Inflammatory macrophage (primary cell): ENCODE measurements at regions not wholly inside any gene's neighbourhood (a gene's known extent, or its start where the extent isn't known, plus 50 kb on each side); places are given as distances from the start of the nearest gene placed in this dataset.

Experiments
- DNase-seq, 2 donors: peaks; one replicate each; pipeline ENCODE4 v3.0.0-alpha.2; 2020 to 2022

DNA sequence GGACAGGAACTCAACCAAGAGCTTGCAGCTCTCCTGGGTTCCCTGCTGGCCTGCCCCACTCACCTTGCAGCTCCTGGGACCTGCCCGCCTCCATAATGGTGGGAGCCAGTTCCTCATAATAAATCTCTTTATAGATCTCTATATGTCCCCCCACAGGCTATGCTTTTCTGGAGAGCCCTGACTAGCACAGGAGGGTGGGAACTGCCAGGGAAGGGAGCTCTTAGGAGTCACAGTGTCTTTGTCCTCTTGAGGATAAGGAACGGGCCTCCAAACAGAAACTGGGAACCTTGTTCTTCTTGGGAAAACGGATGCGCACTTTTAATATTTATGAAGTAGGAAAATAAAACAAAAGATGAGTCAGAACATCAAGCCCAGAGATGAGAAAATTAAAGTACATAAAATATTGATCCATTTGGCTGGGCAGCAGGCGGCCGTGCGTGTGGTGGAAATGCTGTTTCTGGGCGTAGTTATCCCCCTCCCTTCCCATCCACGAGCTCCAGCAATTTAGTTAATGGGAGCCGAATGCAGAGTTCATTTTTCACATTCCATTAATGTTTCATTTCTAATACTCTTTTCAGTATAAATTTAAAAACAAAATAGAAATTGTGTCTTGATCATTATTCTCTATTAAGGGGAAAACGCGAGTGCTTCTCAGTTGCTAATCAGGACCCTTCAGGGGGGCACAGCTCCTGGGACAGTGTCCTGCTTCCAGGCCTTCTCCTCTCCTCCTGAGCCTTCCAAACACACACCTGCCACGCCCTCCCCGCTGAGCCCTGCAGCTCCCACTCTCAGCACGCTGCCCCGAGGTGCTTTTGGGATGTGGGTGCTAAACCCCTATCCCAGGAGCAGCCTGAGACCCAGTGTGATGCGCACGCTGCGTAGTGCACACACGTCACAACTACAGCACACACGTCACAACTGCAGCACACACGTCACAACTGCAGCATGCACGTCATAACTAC lies 323.3 kb upstream of the AJAP1 start:
- DNase-seq, result no peak

DNA sequence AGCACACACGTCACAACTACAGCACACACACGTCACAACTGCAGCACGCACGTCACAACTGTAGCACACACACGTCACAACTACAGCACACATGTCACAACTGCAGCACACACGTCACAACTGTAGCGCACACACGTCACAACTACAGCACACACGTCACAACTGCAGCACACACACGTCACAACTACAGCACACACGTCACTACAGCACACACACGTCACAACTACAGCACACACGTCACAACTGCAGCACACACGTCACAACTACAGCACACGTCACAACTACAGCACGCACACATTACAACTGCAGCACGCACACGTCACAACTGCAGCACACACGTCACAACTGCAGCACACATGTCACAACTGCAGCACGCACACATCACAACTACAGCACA lies 322.6 kb upstream of the AJAP1 start:
- no peak for DNase-seq

DNA sequence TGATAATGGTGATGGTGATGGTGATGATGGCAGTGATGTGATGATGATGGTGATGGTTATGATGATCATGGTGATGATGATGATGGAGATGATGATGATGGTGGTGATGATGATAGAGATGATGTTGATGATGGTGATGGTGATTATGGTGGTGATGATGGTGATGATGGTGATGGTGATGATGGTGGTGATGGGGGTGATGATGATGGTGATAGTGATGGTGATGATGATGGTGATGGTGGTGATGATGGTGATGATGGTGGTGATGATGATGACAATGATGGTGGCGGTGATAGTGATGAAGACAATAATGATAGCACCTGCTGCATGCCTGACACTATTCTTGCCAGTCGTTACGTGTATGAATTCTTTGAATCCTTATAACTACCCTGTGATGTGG lies 317.9 kb upstream of the AJAP1 start:
- DNase-seq, result no peak

DNA sequence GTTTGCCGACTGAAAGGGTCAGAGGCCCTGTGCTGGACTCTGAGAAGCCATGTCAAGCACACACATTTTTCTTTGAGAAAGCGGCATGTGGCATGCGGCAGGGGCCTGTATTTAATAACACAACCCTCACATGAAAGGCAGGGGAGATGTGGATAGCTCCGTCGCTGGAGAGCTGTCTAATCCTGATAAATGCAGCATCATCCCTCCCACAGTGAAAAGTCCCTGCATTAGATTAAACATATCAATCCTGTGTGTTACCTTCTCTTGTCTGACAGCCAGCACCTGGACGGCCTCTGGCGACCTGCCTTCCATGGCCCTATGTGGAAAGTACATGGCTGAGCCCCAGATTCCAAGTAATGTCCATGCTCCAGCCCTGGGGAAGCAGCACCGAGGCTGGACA lies 313.0 kb upstream of the AJAP1 start:
- no peak for DNase-seq

DNA sequence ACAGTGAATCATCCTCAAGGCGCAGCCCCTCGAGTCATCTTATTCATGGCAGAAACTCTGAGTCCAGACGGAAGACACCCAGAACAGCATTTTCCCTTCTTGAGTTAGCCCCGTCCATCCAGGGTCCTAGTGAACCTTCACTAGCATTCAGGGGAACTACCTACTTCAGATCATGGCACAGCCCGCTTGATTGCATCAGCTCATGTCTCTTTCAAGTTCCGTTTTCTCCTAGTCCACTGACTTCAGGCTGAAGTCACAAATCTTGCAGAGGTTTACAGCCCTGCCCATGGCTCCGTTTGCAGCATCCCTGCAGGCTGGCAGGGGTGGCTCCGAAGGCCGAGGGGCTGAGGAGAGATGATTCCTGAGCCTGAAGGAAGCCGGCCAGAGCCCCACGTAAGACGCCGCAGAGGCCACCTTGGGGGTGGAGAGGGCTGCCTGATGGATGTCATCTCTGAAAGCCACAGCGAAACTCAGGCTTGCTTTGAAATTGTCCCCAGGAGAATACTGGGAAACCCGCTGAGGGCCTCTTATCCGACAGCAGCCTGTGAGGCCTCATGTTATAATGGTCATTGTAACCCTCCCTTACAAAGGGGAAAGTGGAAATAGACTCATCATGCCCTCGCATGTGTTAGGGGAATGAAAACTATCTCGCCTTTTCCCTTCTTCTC lies 310.2 kb upstream of the AJAP1 start:
- DNase-seq, result peak in 1 of 2 donors; percentile 9

DNA sequence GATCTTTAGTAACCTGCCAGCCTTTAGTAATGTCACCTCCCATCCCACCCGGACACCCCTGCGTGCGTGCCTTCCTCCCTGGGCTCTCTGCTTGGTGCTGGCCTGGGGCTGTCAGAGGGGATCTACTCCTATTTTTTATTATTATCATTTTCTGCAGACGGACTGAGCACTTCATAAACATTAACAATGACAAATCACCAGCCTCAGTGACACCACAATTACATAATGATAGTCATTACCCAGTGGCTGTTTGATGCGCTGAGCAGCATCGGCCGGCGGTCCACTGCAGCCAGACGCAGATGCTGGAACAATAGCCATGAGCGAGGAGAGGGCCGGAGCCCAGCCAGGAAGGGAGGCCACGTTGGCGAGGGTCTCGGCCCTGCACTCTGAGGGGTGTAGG lies 309.3 kb upstream of the AJAP1 start:
- no peak for DNase-seq

DNA sequence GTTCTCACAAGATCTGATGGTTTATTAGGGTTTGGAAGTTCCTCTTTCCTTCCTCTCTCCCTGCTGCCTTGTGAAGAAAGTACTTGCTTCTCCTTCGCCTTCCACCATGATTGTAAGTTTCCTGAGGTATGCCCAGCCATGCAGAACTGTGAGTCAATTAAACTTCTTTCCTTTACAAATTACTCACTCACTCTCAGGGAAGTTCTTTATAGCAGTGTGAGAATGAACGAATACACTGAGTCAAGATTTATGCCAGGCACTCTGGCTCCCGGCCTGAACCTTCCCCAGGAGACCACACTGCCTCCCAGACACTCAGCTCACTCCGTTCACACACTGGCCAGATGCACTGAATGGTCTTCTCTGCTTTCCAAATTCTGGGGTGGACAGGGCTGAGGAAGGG lies 308.3 kb upstream of the AJAP1 start:
- DNase-seq, result no peak

DNA sequence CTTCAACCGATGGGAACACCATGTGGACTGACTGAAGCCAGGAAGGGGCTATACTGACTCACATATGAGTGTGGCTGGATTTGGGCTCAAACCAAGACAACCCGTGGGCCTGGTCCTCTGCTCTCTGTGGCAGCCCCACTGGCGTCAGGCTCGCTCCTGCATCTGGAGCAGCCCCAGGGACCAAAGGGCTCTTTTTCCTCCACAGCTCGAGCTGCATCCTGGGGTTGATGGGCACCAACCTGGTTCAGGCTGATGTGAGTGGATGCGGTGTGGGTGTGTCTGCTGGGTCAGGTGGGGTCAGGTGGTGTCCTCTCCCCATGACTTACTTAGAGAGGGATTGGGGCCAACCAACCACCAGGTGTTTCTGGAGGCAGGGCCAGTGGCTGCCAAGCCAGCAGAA lies 303.0 kb upstream of the AJAP1 start:
- no peak for DNase-seq

DNA sequence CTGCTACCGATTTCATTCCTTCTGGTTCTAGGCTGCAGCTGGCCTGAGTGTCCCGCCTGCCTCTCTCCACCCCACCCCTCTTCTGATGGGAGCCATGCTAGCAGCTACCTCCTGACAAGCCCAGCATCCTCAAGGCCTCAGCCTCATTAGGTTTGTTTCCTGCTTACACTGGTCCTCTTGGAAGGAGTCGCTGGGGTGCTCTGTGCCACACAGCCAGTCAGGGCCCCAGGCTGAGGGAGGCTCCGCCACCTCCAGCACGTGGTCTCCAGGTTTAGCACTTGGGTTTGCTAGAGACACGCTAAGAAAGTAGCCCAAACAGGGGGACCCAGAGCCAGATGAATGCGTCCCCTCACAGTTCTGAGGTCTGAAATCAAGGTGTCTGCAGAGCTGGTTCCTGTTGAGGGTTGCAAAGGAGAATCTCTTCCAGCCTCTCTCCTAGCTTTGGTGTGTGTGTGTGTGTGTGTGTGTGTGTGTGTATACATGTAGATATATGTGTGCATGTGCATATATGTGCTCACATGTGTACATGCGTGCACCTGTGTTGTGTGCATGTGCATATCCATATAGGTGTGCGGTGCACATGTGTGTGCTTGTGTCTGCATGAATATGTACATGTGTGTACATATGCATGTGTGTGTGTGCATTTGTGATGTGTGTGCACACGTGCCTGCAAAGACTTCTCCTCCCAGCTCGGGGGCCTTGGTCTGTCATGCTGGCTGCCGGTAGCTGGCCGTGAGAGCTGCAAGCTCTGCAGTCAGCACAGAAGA lies 301.1 kb upstream of the AJAP1 start:
- no peak for DNase-seq

DNA sequence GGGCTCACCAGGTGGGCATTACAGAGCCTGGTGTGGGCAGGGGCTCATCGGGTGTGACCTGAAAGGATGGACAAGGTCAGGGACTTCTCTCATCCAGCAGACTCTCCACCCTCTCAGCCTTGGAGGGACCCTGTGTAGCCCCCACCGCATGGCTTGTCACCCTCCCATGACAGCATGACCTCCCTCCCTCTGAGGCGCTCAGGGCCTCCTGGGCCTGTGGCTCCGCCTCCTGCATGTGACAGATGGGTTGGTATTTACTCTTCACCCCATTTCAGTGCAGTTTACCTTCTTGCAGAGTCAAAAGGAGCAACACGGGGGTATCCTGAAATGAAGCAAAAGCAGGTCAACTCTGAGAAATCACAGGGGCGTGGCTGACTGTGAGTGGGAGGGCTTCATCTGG lies 298.6 kb upstream of the AJAP1 start:
- DNase-seq, result no peak

DNA sequence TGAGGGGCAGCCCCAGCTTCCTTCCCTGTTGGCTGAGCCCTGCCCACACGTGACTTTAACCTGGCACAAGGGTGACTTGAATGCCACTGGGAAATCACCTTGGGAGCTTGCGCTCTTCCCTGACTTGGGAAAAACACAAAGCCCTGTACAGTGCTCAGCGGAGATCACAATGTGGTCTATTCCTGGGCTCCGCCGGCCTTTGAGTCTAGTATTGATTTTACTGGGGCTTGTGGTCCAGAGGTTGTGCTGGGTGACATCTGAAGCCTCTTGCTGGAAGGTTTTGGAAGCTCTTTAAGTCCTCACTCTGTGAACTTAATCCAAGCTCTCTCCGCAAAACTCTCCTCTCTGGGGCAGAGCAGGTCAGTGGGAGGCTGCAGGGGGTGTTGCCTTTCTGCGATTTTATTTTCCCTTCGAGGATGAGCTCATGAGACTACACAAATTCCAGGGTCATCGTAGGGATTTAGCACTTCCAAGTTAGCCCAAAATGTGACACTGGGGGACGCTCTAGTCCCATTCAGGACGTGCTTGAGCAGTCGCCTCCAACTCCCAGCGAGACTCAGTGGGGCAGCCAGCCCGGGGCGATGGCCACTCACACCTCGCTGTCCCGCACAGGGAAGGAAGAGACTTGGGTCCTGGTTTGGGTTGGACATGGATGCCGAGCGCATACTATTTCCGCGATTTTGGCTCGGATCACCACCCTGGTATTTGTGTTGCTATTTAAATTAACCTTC lies 291.9 kb upstream of the AJAP1 start:
- no peak for DNase-seq

DNA sequence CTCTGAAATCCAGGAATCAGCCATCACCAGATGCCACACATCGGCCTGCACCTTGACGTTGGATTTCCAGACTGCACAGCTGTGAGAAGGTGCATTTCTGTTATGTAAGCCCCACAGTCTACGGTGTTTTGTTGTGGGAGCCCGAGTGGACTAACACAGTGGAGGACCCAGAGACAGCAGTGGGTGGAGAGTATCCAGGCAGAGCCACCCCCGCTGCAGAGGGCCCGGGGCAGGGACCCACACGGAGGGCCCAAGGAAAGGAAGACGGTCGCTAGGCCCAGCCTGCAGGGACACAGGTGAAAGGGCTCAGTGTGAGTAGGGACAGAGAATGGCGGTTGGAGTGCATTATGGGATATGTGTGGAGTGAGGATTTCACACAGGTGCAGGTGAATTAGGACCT lies 288.3 kb upstream of the AJAP1 start:
- no peak for DNase-seq

DNA sequence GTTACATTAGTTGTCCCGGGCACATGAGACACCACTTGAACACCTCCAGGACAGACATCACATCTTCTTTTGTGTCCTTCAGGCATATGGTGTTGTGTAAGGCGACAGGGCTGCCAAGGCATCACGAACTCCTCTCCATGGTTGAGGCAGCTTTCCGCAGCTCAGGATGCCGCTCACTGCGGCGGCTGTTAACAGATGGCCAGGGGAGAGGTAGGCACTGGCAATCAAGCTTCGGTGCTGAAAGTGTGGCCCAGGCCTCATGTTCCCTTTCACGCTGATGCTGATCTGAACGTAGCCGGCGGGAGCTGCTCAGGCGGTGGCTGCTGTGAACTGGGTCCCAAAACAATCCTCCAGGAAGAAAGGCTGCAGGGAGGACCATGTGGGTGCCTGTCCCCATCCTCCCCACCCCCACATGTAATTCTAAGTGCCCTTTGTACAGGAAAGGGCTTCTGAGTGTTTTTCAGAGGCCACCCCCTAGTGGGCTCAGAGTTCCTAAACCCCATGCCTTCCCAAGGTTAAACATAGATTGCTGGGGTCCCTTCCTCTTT lies 287.1 kb upstream of the AJAP1 start:
- DNase-seq, result no peak

DNA sequence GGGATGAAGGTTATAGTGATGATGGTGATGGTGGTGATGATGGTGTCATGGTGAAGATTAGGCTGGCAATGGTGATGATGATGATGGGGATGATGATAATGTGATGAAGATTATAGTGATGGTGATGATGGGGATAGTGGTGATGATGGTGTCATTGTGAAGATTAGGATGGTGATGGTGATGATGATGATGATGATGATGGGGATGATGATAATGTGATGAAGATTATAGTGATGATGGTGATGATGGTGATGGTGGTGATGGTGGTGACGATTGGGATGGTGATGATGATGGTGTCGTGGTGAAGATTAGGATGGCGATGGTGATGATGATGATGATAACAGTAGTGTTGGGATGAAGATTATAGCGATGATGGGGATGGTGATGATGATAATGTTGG lies 285.1 kb upstream of the AJAP1 start:
- DNase-seq, result no peak

DNA sequence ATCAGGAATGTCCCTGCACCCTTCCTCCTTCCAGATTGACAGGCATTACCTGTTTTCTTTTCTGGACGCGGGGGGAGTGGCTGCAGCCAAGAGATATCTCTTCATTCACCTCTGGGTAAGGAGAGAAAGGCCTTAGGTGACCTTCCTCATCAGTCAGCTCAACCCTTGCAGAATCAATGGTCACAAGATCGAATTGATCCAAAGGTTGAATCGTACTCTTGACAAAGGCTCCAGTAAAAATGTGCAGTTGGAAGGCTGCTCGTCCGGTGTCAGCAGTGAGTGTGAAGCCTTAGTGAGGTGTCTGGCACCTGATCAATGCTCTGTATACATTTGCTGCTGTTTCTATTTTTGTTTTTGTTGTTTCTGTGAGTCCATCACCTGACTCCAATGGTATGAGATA lies 282.6 kb upstream of the AJAP1 start:
- DNase-seq, result no peak

DNA sequence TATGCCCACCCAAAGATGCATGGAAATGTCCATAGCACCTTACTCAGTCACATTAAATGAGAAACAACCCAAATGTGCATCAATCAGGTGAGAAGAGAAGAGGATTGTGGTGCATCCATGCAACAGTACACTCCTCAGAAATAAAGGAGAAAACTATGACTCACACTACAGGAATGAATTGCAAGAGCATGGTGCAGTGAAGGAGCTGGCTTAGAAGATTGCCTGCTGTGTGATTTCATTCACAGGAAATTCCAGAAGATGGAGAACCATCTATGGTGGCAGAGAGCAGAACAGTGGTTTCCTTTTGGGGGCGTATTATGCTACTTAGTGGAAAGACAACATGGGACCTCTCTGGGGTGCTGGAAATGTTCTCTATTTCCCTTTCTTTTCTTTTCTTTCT lies 278.6 kb upstream of the AJAP1 start:
- DNase-seq, result no peak

DNA sequence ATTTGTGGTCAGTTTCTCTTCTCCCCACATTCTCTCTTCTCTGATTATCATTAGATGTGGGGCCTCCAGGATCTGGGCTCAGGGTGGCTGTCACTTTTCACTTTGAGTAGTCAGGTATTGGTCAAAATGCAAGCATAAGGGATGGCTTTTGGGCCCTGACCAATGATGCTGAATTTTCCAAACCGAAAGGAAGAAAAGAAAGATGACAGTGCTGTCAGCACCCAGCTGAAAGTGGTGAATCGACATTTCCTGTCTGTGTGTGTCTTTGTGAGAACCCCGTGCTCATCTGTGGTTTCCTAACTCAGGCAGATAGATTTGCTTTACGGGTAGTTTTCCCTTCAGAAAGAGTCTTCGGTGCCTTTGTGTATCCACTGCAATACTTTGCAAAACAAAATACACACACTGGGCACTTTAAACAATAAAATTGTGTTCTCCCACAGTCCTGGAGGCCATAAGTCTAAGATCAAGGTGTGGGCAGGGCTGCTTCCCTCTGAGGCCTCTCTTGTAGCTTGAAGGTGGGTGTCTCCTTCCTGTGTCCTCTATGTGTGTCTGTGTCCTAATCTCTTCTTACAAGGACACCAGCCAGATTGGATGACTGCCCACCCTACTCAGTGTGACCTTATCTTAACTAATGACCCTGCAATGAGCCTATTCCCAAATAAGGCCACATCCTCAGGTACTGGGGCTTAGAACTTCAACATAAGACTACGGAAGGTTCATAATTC lies 274.8 kb upstream of the AJAP1 start:
- DNase-seq, result no peak

DNA sequence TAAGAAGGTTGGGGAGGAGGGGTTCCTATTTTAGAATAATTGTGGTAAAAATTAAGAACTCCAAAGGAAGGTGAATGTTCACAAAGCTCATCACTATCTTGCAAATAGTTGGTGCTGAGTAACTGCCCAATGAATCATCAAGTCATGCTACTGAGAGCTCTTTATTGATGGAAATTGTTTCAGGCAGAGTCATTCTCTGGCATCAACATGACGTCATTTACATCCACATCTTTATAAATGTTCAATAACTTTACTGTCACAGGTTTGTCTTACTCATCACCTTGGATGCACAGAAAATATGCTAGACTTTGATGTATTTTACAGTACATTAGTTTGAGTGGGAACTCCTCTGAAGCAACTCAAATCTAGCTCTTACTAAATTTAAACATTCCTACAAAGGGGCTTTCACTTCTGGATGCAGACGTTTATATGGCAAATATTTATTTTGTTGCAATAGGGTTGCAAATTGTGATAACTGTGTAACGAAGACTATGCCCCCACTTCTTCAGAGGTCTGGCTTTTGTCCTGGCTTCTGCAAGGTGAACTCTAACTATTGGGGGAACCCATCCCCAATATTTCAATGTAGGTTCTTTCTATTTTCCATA lies 273.7 kb upstream of the AJAP1 start:
- DNase-seq, result no peak

DNA sequence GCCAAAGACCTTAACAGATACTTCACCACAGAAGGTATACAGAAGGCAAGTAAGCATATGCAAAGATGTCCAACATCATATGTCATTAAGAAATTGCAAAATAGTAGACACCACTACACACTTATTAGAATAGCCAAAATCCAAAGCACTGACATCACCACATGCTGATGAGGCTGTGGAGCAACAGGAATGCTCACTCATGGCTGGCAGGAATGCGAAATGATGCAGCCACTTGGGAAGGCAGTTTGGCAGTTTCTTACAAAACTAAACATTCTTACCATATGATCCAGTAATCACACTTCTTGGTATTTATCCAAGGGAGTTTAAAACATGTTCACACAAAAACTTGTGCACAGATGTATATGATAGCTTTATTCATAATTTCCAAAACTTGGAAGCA lies 261.2 kb upstream of the AJAP1 start:
- no peak for DNase-seq

DNA sequence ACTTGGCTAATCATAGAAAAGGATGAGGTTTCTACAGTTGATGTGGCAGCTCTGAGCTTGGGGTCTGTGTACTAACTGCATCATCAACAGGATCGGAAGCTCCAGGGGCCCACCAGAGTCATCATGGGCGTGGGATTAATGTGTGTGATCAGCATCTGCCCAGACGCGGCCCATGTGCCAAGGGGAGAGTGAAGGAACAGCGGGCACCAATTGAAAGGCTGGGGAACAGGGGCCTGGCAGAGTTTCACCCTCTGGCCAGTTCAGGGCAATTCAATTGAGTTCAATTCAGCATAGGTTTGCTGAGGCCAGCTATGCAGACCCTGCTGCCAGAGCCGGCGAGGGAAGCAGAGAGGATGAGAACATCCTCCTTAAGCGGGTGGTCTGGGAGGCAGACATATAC lies 260.0 kb upstream of the AJAP1 start:
- DNase-seq, result no peak

DNA sequence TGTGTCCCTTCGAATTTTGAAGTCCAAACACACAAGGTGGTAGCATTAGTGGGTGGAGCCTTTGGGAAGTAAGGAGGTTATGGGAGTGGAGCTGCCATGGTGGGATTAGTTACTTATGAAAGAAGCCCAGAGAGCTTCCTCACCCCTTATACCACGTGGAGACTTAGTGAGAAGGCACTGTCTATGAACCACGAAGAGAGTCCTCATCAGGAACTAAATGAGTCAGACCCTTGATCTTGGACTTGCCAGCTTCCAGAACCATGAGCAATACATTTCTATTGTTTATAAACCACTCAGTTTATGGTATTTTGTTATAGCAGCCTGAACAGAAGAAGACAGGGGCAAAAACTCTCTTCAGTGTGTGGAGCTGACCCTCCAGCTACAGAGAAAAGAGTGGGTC lies 259.3 kb upstream of the AJAP1 start:
- DNase-seq, result no peak
